CD4-positive, alpha-beta T cell treated with Interleukin-4 for 4 hours (primary cell): ENCODE measurements at regions not wholly inside any gene's neighbourhood (a gene's known extent, or its start where the extent isn't known, plus 50 kb on each side); places are given as distances from the start of the nearest gene placed in this dataset.
"Not testable (repeated sequence)": the region's sequence is repeated elsewhere in the genome, so short reads cannot be mapped to it uniquely, and the experiment has no call there.

Experiments
- DNase-seq: peaks from one replicate; pipeline ENCODE4 v3.0.0-alpha.2; 2020

GRCh38 chr4:31678356-31678755 is 958.2 kb downstream of the PCDH7 start:
- no peak for DNase-seq

GRCh38 chr4:31682796-31683195 is 962.6 kb downstream of the PCDH7 start:
- DNase-seq = no peak

GRCh38 chr4:31687717-31688342 is 967.7 kb downstream of the PCDH7 start:
- DNase-seq = no peak

- DNase-seq = no peak
Measured at GRCh38 chr4:31692399-31692940, 972.3 kb downstream of the PCDH7 start.

GRCh38 chr4:31701256-31701655 is 981.1 kb downstream of the PCDH7 start:
- DNase-seq = no peak

- DNase-seq = no peak
Measured at GRCh38 chr4:31702326-31702725, 982.2 kb downstream of the PCDH7 start.

- no peak for DNase-seq
Measured at GRCh38 chr4:31714238-31714637, 994.1 kb downstream of the PCDH7 start.

GRCh38 chr4:31715302-31715701 is 995.1 kb downstream of the PCDH7 start:
- no peak for DNase-seq

GRCh38 chr4:31727030-31727429 is 1006.9 kb downstream of the PCDH7 start:
- no peak for DNase-seq

- no peak for DNase-seq
Measured at GRCh38 chr4:31735004-31735403, 1014.8 kb downstream of the PCDH7 start.

GRCh38 chr4:31737419-31737818 is 1017.2 kb downstream of the PCDH7 start:
- DNase-seq = no peak

GRCh38 chr4:31741326-31741725 is 1021.2 kb downstream of the PCDH7 start:
- DNase-seq = no peak

- no peak for DNase-seq
Measured at GRCh38 chr4:31748382-31748781, 1028.2 kb downstream of the PCDH7 start.

GRCh38 chr4:31750581-31750980 is 1030.4 kb downstream of the PCDH7 start:
- DNase-seq = not testable (repeated sequence)

GRCh38 chr4:31755751-31756150 is 1035.6 kb downstream of the PCDH7 start:
- DNase-seq = no peak

- no peak for DNase-seq
Measured at GRCh38 chr4:31768756-31769155, 1048.6 kb downstream of the PCDH7 start.

- no peak for DNase-seq
Measured at GRCh38 chr4:31783311-31783710, 1063.1 kb downstream of the PCDH7 start.

- no peak for DNase-seq
Measured at GRCh38 chr4:31784558-31784957, 1064.4 kb downstream of the PCDH7 start.

GRCh38 chr4:31787701-31788100 is 1067.5 kb downstream of the PCDH7 start:
- DNase-seq = no peak

GRCh38 chr4:31788676-31789075 is 1068.5 kb downstream of the PCDH7 start:
- DNase-seq = no peak

- DNase-seq = no peak
Measured at GRCh38 chr4:31791666-31792065, 1071.5 kb downstream of the PCDH7 start.

GRCh38 chr4:31793907-31794306 is 1073.7 kb downstream of the PCDH7 start:
- DNase-seq = no peak

- not testable (repeated sequence) for DNase-seq
Measured at GRCh38 chr4:31797052-31797451, 1076.9 kb downstream of the PCDH7 start.

- no peak for DNase-seq
Measured at GRCh38 chr4:31803526-31804195, 1083.5 kb downstream of the PCDH7 start.

- DNase-seq = no peak
Measured at GRCh38 chr4:31807036-31807435, 1086.9 kb downstream of the PCDH7 start.
